ENCODE measurements at regions not wholly inside any gene's neighbourhood (a gene's known extent, or its start where the extent isn't known, plus 50 kb on each side); places are given as distances from the start of the nearest gene placed in this dataset.
A peak's percentile ranks its signal among the peaks of the same experiment; 100 is the strongest.
"Not testable (repeated sequence)": the region's sequence is repeated elsewhere in the genome, so short reads cannot be mapped to it uniquely, and the experiment has no call there.

DNA sequence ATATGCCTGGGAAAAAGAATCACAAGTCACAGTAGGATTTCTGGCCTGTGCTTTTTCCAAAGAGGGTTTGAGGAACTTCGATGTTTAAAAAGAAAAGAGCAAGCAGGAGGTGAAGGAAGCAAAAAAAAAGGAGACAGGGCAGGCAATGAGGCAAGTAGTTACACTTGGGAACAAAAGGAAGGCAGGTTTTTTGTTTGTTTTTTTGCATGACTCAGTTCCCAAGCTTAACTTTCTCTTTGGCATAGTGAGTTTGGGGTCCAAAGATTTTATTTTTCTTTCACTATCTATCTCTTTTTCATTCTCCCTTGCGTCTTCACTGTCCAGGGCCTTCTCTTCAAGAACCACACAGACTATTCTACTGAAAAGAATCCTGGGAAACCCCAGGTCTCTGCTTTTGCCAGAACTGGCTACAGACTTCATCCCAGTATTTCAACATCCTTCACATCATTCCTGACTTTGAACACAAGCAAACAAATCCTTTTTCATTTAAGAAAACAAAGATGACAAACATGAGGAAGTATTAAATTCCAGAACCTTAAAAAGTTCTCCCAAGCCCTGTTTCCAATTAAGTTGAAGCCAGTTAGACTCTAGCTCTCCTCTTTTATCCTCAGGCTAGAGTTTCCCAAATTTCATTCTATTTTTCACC lies 210.7 kb upstream of the RND3 start:
- peak; percentile 23 for DNase-seq

- DNase-seq = no peak
Observed at GRCh38 chr2:150697596-150697995, 210.1 kb upstream of the RND3 start.

GRCh38 chr2:150695451-150696135 lies 208.1 kb upstream of the RND3 start:
- no peak for DNase-seq

- DNase-seq = no peak
Observed at GRCh38 chr2:150693556-150693955, 206.1 kb upstream of the RND3 start.

DNA sequence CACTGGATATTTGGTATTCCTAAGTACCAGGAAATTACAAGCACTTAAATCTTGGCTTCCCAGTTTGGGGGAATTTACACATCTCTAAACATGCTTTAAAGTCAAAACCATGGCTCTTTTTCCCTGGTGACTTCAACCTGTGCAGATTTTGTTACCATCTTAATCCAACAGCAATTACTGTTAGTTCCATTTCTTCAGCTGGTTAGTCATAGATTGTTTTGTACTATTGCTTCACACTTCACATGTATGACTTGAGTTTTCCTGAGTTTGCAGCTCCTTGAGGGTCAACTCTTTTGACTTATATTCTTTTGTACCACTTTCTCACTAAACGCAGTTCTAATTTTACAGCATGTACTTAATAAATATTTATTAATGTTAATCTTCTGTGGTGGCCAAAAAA lies 203.4 kb upstream of the RND3 start:
- DNase-seq = no peak

DNA sequence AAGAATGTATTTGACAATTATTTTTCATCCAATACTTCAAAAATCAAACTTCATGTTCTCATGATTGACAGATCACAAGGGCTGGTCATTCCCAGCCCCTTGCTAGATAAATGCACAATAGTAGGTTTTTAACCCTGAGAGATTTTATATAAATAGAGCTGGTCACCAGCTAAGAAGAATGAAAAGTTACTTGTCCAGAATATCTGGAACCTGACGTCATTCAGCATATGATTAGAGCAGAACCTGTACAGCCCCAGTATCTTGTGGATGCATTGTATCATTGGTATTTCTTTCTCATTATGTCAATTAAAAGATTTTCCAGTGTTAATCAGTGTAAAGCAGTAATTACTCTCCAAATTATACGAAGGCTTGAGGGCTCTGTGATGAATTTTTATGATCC lies 202.8 kb upstream of the RND3 start:
- DNase-seq = no peak

DNA sequence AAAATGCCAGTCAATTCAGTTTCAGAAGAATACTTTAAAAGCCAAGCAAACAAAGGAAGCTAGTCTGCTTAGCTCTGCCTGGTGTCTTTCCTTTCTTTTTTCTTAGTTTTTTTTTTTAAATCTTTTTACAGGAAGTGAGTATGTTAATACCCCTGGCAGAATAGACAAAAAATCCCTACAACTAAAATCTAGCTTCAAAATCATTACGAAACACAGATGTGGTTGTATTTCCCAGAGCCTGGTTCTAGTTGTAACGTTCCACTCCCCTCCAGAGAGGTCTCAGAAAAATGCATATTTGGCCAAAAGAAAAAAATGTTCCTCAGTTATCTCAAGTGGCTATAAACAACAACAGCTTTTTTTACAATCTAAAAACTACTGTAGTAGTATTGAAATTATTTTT lies 202.1 kb upstream of the RND3 start:
- DNase-seq = no peak

- DNase-seq = no peak
Observed at GRCh38 chr2:150688016-150688415, 200.5 kb upstream of the RND3 start.

DNA sequence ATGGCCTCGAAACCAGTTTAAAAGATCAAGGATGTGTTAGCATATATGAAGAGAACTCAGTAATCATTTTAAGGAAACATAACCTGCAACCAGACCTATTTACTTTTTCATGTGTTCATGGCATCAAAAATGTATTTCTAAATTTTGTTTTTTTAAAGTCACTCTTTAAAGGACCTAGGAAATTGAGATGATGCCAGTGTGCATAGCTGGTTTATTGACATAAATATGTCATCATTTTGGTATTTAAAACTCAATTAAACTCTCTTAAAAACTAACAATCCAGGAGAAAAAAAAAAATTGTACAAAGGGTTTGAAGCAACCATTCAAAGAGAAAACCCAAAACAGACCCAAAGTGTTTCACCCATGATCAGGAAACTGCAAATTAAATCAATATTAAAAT lies 198.9 kb upstream of the RND3 start:
- DNase-seq = no peak

DNA sequence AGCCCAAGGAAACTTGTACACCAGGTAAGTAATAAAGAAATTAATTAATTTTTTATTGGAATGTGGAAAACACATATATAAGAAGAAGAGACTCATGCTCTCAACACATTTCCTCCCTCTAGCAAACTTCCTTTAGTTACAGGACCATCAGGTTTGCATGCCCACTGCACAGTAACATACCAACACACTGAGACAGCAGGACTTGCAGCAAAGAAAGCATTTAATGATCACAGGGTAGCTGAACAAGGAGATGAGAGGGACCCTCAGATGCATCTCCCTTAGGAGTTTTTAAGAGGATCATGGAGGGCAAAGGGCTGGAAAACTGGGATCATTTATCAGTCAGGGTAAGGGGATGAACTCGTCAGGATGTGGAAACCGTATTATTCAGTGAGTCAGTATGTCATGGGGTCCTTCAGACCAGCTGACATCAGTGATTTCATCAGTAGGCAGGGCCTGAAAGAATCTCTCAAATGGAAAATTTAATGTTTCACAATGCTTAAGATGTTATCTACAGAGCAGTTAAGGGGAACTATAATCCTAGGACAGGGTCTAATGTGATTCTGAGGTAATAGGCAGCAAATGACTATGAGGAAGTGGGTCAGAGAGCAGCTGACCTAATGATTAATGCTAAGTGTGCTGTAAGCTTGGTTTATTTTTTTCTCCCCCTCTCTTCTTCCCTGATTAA lies 193.8 kb upstream of the RND3 start:
- peak; percentile 11 for DNase-seq

DNA sequence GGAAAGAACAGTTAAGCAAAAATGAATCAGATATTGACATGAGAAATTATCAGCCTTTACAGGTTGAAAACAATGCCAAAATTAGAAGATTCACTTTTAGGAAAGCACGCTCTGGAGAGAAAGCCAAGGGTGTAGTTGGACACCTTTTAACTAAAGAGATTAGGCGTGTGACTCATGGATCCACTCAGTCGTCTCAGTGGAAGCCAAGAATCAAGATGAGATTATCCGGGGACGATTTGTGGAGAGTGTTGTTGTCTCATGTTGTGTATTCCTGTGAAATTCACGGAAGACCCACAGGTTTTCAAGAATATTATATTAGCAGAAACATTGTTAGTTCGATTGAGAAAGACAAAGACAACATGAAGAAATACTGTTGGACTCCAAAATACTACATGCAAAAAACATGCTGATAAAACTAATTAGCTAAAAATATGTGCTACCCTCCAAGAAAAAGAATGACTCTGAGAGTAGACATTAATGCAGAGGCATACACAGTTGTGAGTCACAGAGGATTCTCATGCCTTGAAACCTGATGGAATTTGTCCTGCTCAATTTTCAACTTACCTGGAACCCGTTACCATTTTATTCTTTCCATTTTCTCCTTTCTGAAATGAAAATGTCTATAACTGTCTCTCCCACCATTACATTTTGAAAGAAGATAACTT lies 192.1 kb upstream of the RND3 start:
- DNase-seq = no peak

DNA sequence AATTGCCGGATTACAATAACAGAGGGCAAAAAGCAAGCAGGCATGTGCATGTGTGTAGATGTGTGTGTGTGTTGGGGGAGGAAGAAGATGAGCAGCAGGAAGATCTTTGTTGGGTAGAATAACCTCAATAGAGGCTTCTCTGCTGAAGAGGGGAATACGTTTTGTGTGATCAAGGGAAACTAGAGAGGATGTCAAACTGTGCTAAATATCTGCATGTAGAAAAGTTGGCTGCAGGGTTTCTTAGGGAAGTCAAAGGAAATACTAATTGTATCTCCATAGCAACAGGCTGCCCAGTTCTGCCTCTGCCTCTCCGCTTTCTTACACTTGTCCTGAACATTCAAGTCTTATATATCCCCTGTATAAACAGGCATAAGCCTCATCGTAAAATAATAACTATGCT lies 190.1 kb upstream of the RND3 start:
- DNase-seq = no peak

DNA sequence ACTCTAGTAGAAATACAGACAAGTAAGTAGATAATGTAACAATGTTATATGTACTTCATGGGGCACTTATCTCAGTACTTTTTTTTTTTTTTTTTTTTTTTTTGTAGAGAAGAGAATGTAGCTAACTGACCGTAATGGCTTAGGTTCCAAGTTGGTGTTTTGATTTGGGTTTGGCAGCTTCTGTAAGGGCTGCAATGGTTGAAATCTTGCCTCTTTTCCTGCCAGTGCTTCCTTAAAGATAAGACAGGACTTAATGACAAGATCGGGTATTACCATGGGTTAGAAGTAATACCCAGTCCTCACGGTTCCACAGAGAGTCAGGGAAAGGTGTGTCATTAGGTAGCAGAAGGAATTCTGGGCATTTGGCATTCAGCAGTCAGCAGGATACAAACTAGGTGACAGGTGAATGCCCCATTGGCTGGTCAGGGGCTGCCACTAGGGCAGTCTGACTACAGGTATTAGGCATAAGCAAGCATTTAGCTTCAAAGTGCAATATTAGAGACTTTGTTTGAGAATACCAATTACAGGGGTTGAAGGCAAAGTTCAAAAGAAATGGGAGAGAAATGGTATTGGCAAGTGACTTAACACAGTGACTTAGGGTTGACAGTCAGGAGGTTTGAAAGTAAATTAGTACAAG lies 189.4 kb upstream of the RND3 start:
- DNase-seq = no peak

GRCh38 chr2:150675807-150676206 lies 188.3 kb upstream of the RND3 start:
- DNase-seq = no peak

DNA sequence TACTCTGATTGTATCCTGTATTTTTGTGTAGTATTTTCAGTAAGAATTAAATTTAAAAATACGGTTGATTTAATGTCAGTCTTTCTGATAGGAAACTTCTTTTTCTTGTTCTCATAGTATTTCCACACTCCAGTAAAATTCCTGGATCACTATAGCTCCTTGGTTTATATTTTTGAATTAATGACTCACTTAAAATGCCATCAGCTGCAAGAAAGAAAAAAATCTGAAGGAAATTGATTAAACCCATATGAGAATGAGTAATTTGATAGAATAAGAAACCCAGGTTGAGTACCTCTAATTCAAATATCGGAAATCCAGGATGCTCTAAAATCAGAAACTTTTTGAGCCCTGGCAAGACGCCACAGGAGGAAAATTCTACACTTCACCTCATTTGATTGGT lies 186.8 kb upstream of the RND3 start:
- DNase-seq = no peak

DNA sequence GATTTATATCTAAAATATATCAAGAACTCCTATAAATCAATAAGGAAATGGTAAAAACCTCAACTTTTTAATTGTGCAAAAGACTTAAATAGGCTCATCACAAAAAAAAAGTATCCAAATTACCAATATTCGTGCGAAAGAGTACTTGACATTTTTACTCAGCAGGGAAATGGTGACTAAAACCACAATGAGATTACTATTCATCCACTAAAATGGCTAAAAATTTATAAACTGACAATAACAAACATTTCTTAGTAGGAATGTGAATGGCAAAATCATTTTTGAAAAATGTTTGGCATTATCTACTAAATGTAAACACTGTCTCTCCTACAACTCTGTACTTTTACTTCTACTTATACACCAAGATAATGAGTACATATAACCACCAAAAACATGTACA lies 184.8 kb upstream of the RND3 start:
- no peak for DNase-seq

GRCh38 chr2:150669492-150669891 lies 182.0 kb upstream of the RND3 start:
- no peak for DNase-seq

- not testable (repeated sequence) for DNase-seq
Observed at GRCh38 chr2:150667039-150667438, 179.6 kb upstream of the RND3 start.

- DNase-seq = no peak
Observed at GRCh38 chr2:150663143-150663542, 175.7 kb upstream of the RND3 start.

DNA sequence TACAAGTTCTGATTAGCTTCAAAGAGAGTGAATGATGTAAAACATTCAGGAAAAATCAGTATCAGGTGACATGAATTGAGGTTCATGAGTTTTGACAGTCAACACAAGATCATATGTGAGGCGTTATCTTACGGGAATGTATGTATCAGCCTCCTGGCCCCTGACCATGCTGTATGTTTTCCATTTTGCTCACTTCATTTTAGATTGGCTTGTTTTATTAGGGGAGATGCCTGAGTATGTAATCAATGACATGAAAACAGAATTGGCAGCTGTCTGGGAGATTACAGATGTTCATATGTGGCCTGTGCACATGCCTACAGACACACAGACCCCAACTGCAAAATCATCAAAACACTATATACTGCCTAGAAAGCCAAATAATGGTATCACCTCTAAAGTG lies 168.5 kb upstream of the RND3 start:
- no peak for DNase-seq

DNA sequence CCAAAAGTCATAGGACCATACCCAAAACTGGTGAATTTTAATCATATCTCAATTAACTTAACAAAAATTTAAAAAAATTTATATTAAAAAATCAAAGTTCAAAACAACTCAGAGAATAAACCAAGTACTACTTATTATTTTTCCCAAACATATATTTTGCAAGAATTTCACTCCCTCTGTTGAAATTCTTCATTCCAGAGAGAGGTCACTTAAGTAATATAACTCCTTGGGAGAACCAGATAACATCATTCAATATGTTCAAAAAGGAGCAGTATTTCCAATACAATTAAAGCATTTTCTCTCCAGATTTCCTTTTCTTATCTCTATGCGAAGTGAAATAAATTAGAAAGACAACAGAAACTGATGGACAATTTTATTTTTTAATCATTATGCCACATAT lies 165.9 kb upstream of the RND3 start:
- DNase-seq = no peak

- DNase-seq = no peak
Observed at GRCh38 chr2:150647943-150648342, 160.5 kb upstream of the RND3 start.

GRCh38 chr2:150646746-150647145 lies 159.3 kb upstream of the RND3 start:
- DNase-seq = no peak
